ENCODE measurements at regions not wholly inside any gene's neighbourhood (a gene's known extent, or its start where the extent isn't known, plus 50 kb on each side); places are given as distances from the start of the nearest gene placed in this dataset.

DNA sequence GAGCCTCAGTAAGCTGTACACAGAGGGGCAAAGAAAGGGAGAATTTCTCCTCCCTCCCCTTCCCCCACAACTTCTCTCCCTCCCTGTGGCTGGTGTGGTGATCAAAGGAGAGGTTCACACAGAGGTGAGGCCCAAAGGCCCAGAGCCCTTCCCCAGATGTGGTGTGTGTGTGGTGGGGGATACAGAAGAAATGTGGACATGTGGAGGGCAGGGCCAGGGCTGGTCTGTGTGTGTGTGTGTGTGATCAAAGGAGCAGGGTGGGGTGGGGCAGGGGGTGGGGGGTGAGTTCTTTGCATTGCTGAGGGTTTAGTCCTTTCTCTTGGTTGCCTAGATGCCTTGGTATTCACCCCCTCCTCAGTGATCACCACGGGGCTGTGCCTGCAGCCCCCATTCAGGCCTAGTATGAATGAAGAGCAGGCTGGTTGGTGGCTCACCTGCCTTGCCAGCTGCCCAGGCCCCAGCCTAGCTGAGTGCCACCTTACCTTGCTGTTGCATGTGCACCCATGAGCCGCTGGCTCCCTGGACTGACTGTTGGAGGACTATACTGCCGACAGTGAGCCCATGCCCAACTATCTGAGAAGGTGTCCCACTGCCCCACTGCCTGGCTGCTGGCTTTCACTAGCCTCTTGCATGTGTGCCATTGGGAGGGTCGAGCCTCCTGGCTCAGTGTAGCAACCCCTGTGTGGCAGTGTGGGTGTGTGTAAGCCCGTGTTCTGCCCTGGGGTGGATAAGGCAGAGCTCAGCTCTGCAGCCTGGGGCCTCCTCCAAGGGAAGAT lies 101.9 kb downstream of the EFNB1 start:
- DNase-seq (ENCODE audit: low read depth in 3 of 3, low spot score in 2 of 3) = no peak

DNA sequence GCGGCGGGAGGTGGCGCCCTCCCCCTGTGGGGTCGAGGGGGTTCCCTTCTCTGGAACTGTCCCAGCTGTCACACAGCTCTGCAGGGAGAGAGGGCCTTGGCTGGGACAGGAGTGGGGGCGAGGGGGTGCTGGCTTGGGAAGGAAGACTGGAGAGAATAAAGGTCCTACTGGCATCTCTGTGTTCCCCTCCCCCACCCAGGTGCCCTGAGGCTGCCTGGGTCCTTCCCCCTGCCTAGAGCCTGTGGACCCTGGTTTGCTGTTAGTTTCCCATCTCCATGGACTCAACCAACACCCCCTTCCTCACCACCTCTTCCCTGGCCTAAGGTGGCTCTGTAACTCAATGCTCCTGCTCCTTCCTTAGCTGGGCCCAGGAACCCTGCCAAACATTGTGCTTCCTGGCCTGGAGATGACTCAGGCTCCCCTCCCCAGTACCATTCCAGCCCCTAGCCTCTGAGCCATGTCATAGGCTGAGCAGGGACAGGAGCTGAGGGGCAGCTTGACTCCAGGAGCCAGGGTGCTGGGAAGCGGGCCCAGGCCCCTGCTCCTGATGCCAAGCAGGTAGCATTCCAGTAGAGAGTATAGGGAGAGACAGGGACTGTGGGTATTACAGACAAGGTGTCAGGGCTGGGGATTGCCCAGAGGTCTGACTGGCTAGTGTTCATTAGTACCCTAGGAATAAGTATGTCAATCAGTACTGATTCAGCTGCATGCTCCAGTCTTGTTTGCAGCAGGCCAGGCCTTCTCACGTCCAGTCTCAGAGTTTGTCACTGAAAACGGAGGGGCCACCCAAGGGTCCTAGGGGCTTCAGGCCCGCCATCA lies 100.7 kb downstream of the EFNB1 start:
- DNase-seq (ENCODE audit: low read depth in 3 of 3, low spot score in 2 of 3) = no peak

DNA sequence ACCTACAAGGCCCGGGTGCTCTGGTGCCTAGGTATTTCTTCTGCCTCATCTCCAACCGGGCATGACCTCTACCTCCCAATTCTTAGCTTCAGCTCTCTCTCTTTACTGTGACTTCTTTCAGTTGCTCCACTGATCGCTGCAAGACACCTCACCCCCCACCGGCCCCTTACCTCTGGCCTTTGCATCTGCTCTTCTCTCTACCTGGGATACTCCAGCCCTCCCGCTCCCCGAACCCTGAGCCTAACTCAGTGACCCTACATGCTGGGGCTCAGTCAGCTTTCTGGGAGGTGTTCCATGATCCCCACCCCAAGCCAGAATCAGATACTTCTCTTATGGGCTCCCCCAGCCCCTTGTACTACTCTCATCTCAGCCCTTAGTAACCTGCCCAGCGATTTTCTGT lies 99.6 kb downstream of the EFNB1 start:
- no peak for DNase-seq (ENCODE audit: low read depth in 3 of 3, low spot score in 2 of 3)

DNA sequence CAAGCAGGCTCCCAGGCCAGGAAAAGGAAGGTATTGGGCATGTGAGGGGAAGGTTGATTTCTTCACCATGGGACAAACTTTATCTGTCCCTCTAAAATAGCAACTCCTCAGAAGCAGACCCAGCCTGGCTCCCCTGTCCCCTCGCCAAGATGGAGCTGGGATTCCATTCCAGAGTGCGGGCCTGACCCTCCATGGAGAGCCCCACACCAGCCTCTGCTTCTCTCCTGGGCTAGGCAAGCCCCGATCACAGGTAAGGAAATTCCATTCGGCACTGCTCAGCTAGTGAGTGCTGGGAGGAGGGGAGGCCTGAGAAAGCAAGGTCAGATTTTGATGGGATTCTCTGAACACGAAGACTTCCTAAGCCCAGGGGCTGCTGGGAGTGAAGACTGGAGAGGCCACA lies 98.4 kb downstream of the EFNB1 start:
- DNase-seq (ENCODE audit: low read depth in 3 of 3, low spot score in 2 of 3) = no peak

DNA sequence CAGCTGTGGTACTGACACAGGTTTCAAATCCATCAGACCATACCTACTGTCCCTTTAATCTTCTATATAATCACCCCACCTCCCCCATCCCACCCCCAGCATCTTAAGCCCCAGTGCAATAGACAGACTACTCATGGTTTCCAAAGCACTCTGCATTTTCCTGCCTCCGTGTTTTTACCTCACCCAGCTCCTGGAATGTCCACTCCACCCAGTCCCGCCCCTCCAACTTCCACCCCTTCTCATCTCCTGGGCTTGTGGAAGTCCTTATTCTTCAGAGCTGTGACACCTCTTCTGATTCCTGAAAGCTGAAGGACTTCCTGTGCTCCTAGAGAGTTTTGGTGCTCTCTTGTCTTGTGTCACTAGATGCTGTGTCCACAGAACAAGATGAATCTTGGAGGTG lies 94.3 kb downstream of the EFNB1 start:
- no peak for DNase-seq (ENCODE audit: low read depth in 3 of 3, low spot score in 2 of 3)

DNA sequence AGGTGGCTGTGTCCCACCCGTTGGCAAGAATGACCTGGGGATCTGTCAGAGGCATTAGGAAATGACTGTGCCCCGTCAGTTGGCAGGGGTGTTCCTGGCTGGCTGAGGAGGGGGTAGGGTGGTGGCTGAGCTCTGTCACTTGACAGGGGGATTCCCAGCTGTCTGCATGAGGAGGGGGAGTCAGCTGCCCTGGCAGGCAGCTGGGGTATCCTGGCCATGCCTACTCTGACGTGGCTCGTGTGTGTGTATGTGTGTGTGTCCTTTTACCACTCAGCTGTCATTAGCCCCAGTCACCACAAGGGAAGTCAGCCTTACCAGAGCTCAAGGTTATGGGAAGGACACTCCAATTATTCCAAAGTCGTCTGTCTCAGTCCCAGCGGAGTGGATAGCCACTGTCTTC lies 93.2 kb downstream of the EFNB1 start:
- DNase-seq (ENCODE audit: low read depth in 3 of 3, low spot score in 2 of 3) = no peak

DNA sequence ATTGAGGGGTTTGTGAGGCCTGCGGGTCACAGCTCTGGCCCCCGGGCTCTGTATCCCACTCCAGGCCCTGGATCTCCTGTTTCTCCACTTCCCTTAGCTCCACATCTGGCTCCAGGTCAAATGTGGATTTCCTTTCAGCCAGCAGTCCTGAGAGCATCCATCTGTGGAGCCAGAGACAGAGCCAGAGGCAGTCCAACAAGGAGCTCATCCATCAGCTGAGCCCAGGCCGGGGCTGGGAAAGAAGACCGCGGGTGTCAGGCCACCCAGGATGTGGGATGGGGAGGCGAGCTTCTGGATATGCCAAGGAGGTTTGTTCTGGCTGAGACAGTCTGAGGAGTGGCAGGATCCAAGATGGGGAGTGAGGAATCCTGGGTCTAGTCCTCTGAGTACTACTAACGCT lies 91.7 kb downstream of the EFNB1 start:
- no peak for DNase-seq (ENCODE audit: low read depth in 3 of 3, low spot score in 2 of 3)

DNA sequence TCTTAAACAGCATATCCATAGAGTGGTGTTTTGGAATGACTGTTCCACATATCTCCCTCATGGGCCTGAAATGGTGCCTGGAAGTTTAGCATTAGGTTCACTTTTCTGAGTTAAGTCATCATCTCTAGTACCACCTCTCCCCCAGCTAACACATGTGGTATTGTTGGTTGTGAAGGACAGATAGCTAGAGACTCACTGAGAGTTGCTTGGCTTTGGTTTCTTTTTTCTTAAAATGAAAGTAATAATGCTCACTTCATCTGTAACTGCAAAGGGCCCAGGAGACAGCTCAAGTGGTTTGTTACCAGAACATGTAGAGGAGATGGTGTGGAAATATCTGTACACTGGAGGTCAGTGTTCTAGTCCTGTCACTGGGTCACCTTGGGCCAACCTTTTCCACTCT lies 90.9 kb downstream of the EFNB1 start:
- no peak for DNase-seq (ENCODE audit: low read depth in 3 of 3, low spot score in 2 of 3)

DNA sequence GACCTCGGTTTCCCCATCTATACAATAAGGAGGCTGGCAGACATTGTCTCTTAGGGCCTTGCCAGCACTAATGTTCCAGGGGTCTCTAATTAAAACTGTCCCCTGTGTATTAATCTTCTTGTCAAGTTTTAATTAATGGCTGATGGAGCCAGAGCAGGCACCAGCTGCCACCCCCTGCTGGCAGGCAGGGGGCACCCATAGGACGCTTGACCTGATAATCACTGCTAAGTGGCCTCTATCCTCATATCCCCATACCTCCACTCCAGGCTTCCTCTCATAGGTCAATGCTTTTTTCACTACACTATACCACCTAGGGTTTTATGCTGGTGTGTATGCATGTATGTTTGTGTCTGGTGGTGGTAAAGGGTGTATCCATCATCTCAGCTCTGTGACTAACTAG lies 89.4 kb downstream of the EFNB1 start:
- no peak for DNase-seq (ENCODE audit: low read depth in 3 of 3, low spot score in 2 of 3)

DNA sequence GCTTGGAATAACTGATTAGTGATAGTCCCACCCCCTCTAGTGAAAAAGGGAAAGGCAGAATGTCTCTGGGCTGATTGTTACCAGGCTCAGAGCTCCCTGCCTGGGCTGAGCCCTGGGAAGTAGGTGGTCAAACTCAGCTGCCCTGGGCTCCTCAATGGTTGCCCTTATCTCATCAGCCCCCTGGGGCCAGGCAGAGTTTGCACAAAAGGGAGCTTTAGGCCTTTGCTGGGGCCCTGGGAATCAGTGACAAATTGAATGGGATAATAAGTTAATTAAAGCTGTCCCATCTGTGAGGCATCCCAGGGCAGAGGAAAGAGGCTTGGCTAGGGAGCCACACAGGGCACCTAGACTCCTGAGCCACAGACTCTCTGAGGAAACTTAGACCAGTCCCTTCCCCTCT lies 89.0 kb downstream of the EFNB1 start:
- DNase-seq (ENCODE audit: low read depth in 3 of 3, low spot score in 2 of 3) = no peak

DNA sequence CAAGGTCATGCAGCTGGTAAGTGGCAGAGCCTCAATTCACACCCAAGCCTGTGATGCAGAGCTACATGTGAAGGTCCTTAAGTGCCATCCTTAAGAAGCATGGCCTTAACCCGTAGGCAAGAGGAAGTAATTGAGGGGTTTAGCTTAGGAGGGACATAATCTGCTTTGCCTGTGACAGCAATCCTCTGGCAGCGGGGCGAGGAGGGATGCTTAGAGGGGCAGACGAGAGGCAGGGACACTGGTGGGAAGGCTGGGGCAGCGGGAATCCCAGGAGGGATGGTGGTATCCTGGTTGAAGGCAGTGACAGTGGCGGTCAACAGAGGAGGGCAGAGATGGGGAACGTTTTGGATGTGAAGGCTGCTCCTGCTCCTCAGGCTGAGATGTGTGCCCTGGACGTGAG lies 88.1 kb downstream of the EFNB1 start:
- DNase-seq (ENCODE audit: low read depth in 3 of 3, low spot score in 2 of 3) = no peak

DNA sequence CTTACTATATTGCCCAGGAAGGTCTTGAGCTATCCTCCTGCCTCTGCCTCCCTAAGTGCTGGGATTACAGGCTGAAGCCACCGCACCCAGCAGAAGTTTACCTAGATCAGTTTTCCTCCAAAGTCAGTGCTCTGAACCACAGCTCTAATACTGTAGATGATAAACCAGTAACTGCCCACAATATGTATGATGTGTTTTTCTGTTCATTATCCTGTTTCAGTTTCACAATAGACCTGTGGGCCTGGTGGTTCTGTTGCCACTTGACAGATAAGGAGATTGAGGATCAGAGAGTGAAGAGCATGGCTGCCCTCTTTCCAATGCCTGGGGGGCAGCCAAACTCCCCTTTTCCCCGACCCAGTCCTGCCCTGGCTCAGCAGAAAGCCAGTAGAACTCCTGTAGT lies 87.0 kb downstream of the EFNB1 start:
- DNase-seq (ENCODE audit: low read depth in 3 of 3, low spot score in 2 of 3) = no peak

DNA sequence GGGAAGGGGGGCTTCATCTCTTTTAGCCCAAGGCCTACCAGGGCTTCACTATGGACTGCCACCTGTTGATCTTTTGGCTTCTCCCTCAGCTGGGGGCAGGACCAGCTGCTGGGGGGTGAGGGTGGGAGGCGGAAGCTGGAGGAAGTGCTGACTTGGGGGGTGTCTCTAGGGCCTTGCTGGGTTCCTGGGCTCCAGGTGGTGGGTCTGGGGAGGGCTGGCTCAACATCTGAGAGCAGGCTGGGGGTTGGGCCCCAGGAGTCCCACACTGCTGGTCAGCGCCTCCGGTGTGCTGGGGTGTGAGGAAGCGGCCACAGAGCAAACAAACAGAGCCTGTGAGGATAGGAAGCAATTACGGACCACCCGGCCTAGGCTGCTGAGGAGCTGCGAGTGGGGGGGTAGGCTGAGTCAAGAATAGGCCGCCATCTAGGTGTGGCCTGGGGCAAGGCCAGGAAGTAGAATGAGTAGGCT lies 85.7 kb downstream of the EFNB1 start:
- DNase-seq (ENCODE audit: low read depth in 3 of 3, low spot score in 2 of 3) = no peak

DNA sequence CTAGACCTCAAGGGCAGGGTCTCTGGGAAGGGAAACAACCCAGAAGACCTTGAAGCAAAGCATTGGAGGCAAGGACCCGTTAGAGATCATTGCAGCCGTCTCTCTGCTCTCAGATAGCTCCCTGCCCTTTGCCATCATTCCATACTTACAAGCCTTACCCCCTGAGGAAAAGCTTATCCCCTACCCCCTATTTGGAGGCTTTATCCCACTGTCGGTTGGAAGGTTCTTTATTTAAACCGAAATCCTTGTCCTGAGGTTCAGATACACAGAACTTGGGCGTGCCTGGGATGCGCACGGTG lies 84.4 kb downstream of the EFNB1 start:
- no peak for DNase-seq (ENCODE audit: low read depth in 3 of 3, low spot score in 2 of 3)

DNA sequence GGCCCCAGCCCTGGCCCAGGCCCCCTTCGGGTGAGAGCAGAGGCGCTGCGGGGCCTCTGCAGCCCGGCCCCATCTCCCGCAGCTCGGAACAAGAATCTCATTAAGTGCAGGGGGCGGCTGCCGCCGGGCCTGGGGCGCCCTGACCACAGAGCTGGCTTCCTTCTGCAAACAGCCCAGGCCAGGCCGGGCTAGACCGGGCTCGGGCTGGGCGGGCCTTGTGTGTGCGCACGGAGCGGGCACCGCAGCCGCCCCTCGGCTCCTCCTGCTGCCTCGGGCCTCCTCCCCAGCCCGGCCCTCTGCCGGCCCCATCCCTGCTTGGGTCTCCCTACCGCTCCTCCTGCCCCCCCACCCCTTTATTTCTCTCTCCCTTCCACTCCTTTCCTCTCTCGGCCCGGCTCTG lies 83.3 kb downstream of the EFNB1 start:
- no peak for DNase-seq (ENCODE audit: low read depth in 3 of 3, low spot score in 2 of 3)

DNA sequence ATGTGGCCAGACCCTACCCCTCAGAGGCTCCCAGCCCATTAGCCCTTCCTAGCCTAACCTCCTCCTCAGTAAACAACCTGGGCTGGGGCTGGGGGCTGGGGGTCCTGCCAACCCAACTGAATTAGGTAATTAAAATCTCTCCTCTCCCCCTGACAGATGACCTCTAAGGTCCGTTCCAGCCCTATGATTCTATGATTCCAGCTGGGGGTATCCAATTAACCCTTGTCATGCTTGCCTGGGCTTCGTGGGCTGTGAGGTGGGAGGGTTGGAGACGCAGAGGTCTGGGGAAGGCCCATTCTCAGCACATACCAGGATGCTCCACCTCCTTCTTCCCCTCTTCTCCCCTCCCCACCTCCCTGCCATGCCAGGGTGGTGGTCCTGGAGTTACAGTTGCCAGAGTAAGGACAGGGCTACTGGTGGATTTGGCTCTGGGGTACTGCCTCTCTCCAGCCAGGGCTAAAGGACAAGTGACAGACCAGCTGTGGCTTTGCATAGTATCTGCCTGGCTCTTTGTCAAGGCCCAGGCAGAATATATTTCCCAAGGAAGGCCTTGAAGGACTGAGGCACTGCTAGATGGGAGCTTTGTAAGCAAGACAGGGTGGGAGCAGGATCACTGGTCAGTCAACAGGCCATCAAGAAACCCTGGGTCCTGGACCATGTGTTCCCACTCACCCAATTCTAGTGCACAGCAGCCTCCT lies 82.1 kb downstream of the EFNB1 start:
- no peak for DNase-seq (ENCODE audit: low read depth in 3 of 3, low spot score in 2 of 3)

DNA sequence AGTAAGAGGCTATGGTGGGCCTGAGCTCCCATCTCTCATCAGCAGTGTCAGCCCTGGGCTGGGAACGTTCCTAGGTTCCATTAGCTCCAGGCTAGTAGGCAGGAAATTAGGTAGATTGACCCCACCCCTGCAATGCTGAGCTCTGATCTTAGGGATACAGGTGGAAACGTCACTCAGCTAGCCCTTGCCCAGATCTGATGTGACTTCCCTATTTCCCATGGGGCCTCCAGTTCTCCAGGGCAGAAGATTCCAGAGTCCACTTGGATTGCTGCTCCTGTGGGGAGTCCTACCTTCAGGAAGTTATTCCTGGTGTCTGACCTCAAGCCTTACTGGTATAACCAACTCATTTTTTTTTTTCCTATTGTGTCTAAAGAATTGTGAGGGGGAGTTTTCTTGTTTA lies 81.1 kb downstream of the EFNB1 start:
- DNase-seq (ENCODE audit: low read depth in 3 of 3, low spot score in 2 of 3) = no peak

DNA sequence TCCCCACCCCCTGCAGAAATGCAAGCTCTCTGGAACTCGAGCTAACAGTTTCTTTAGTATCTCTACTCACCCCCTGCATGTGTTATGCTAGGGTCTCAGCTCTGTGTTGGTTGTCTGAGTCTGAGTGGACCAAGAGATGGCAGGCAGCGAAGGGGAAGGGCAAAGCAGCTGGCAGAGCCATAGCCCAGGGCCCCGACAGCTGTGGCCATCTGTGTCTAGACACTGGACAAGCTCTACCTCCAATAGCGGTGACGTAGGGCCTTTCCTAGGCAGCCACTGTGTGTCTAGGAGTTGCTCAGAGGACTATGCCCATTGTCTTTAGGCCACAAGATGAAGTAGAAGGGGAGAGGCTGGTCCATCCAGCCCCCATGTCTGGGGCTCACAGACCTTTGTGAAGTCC lies 79.2 kb downstream of the EFNB1 start:
- no peak for DNase-seq (ENCODE audit: low read depth in 3 of 3, low spot score in 2 of 3)

DNA sequence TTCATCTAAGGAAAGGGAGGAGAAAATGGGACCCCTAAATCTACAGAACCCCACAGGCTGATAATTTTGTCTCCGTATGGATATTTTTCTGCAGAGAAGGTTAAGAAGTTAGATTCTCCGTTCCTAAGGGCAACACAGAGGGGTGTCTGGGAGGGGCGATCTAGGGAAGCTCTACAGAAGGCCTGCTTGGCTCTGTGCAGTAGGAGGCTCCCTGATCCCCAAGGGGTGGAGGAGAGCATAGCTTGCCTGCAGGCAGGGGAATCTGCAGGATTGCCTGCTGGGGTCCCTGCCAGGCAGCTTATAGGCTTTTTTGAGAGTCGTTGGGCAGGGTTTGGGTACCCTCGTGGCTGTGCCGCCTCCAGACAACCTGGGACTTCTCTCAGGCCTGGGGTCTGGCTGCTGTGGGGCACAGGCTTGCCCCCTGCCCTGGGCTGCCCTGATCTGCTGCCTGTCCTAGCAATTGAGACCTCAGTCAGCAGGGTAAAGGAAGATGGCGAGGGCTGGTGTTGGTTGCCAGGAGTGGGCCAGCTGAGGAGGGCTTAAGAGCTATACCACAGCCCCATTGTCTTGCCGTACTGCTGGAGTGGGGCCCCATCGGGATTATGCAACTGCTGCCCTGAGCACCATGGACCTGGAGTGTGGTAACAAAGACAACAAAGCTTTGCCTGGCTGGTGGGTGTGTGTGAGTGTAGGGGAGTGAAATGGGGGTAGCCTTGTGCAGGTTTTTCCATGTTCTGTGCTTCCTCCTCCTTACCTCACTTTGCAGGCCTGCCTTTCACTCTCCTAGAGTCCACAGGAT lies 74.1 kb downstream of the EFNB1 start:
- DNase-seq (ENCODE audit: low read depth in 3 of 3, low spot score in 2 of 3) = no peak

DNA sequence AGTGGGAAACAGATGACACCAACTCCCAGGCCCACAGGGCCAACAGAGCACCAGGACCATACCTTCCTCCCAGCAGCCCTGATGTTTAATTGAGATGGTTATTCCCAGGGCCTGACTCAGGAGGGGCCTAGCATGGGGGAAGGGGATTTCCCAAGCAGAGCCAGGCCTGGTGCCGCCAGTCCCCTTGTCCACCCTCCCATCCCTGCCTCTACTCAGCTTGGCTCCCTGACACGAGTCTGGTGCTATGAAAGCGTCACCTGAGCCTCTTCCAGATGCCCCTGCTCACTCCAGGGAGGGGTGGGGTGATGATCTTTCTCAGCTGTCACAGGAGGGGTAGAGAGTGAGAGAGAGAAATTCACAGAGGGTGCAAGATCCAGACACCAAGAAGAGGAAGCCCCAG lies 72.7 kb downstream of the EFNB1 start:
- DNase-seq (ENCODE audit: low read depth in 3 of 3, low spot score in 2 of 3) = no peak

DNA sequence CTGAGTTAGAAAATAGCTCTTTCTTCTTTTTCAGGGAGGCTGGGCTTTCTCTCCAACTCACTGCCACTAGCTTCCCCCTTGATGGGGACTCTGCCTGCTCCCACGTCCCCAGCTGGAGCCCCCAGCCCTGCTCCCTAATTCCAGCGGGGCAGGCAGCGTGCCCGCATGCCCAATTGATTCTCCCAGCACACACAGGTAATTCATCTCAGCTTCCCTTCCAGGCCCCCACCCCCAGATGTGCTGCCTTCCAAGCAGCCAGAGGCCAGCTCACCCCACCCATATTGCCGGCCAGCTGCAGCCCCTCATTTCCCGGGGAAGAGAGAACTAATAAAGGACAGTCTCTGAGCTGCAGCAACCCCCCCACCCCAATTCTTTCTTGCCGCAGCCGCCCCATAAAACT lies 69.8 kb downstream of the EFNB1 start:
- no peak for DNase-seq (ENCODE audit: low read depth in 3 of 3, low spot score in 2 of 3)
